GM12873 (cell line): ENCODE measurements at regions not wholly inside any gene's neighbourhood (a gene's known extent, or its start where the extent isn't known, plus 50 kb on each side); places are given as distances from the start of the nearest gene placed in this dataset.

Experiments used
- CTCF ChIP-seq: IDR thresholded peaks from 2 replicates; pipeline ENCODE4 v1.5.1; 2012; ENCODE audit warnings: low read depth, mild to moderate bottlenecking, moderate library complexity, low read length, control low read depth; ENCODE audit not compliant: insufficient read depth; ENCODE audit errors: missing control alignments

GRCh38 chr13:38537051-38537450, 149.8 kb upstream of the FREM2 start:
- TF ChIP-seq CTCF, result no peak

DNA sequence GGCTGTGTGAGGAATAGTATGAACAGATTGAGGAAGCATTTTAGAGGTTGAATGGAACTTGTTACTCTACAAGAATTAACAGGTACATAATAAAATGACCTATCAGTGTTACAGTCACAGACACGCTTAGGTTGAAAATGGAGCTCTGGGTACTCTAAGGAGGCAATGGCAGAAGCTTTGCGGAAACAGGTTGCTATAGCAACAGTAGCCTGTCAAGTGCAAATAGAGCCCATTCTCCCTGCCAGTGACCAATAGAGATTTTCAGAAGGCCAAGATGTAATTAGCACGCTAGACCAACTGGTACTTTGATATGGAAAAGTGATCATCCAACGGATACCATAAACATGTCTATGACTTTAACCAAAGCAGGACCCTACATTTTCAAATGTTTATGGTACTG, 148.5 kb upstream of the FREM2 start:
- no peak for TF ChIP-seq CTCF

- TF ChIP-seq CTCF, result no peak
These were observed 147.2 kb upstream of the FREM2 start for GRCh38 chr13:38539632-38540031.

GRCh38 chr13:38542601-38543000, 144.3 kb upstream of the FREM2 start:
- TF ChIP-seq CTCF, result no peak

DNA sequence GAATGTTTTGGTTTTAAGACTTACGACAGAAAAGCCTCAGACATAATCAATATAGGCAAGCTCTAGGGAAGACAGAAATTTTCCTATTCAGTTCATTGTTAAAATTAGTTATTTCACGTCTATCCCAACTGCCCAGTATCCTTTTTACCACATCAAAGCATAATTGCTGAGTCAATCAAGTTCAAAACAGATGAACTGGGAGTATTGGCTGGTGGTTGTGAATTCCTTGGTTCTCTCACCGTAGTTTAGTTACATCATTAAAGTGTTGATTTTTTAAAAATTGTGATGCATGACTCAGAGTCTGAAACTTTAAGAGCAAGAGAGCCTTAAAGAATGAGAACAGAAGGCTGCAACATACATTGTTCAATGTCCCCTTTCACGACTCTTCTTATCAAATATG, 143.3 kb upstream of the FREM2 start:
- TF ChIP-seq CTCF, result no peak

DNA sequence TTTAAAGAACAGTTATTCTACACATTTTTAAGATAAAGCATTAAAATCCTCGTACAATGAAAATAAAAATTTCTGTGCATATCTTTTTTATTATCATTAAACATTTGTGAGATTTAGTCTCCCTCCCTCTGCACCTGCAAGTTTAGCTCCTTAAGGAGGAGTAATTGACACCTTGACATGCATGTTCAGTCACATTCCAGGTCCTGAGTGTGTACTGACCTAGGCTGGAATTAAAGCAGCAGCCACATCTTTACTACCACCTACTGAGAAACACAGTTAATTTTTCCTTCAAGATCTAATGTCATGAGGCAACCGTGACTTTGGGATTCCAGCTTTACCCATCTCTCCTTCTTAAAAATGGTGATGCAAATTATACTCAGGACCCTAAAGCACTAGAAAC, 123.1 kb upstream of the FREM2 start:
- no peak for TF ChIP-seq CTCF

GRCh38 chr13:38564256-38565150, 122.4 kb upstream of the FREM2 start:
- TF ChIP-seq CTCF, result no peak
